H4 (cell line): ENCODE measurements at regions not wholly inside any gene's neighbourhood (a gene's known extent, or its start where the extent isn't known, plus 50 kb on each side); places are given as distances from the start of the nearest gene placed in this dataset.
A peak's percentile ranks its signal among the peaks of the same experiment; 100 is the strongest.
"Not testable (repeated sequence)": the region's sequence is repeated elsewhere in the genome, so short reads cannot be mapped to it uniquely, and the experiment has no call there.

Experiments used
- DNase-seq: peaks from one replicate; pipeline ENCODE4 v3.0.0-alpha.2; 2015; ENCODE audit warnings: low spot score

DNA sequence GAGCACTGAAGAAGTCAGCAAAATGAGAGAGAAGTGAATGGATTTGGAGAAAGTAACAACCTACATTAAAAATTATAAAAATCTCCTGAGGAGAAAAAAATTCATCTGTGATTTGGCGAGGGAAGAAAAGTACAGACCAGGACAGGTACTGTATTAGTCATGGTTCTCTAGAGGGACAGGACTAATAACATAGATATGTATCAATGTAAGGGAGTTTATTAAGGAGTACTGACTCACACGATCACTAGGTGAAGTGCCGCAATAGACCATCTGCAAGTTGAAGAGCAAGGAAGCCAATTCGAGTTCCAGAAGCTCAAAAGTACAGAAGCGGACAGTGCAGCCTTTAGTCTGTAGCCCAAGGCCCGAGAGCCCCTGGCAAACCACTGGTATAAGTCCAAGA lies 1004.4 kb upstream of the ALCAM start:
- DNase-seq: no peak

DNA sequence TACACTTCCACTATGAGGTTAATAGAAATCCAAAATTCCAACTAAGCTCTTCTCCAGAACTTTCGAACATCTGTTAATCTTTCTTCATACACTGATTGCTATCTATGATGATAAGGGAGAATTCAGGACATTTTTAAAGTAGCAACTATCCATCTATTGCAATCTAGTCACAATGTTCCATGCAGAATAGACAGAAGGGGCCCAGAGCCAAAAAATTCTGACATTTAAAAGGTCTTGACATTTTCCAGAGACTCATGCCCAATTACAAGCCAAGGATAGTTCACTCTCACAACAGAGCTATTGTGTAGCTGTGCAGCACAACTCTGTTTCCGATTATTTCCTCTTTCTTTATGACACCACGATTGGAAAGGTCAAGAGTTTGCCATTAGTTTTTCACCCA lies 999.7 kb upstream of the ALCAM start:
- DNase-seq: no peak

DNA sequence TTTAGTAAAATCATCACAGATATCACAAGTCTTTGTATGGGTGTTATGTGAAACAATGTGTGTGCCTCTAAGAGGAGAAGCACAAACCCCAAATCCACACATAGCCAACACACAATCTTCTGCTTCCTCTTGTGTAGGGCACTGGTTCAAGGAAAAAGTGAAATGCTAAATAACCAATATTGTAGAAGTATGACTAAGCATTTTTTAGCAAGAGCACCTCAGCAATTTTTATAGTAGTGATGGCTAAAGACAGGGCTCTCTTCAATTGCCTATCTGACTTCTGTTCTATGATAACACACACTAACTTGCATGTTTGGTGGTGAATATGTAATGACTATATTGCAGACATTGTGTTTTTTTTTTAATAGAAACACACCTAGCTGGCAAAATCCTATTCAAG lies 997.9 kb upstream of the ALCAM start:
- no peak for DNase-seq

DNA sequence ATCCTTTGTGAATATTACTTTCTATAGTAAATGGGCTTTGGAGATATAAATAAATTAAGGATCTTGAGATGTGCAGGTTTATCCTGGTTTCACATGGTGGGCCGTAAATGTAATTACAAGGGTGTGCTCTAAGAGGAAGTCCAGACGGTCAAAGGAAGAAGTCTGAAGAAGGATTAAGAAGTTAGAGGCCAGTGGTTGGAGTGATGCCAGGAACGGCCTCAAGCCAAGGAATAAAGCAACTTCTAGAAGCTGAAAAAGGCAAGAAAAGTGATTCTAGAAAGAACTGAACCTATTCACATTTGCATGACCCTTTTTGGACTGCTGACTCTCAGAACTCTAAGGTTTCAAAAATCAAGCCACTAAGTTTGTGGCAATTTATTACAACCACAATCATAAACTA lies 981.3 kb upstream of the ALCAM start:
- no peak for DNase-seq

DNA sequence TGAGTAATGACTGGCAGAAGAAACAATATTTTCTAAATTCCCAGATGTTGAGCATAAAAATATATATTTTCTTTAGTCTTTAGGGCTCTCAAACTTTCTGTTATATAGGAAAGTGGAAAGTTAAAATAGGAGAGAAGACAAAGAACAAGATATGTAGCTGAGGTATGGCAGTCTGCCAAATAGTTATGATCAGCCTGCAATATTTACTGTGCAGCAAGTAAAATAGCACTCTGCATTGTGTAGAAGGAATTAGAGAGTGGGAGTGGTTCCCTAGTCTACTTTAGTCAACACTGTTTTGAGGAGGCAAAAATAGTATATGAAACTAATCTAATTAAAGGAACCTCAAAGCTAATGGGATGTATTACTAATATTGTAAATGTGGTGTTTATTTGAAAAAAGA lies 978.1 kb upstream of the ALCAM start:
- no peak for DNase-seq

DNA sequence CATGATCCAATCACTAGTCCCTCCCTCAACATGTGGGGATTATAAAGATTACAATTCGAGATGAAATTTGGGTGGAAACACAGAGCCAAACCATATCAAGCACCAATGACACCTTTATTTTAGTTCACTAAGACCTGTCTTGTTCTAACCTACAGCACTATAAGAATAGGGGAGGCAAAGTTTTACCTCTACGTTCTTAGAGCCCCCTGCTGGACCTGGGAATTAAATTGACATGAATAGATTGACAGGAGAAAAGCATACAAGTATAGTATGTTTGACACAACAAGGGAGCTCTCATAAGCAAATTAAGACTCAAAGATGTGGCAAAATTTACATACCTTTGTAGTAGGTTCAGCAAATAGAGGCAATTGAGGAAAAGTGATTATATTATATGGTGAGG lies 974.4 kb upstream of the ALCAM start:
- DNase-seq: no peak

DNA sequence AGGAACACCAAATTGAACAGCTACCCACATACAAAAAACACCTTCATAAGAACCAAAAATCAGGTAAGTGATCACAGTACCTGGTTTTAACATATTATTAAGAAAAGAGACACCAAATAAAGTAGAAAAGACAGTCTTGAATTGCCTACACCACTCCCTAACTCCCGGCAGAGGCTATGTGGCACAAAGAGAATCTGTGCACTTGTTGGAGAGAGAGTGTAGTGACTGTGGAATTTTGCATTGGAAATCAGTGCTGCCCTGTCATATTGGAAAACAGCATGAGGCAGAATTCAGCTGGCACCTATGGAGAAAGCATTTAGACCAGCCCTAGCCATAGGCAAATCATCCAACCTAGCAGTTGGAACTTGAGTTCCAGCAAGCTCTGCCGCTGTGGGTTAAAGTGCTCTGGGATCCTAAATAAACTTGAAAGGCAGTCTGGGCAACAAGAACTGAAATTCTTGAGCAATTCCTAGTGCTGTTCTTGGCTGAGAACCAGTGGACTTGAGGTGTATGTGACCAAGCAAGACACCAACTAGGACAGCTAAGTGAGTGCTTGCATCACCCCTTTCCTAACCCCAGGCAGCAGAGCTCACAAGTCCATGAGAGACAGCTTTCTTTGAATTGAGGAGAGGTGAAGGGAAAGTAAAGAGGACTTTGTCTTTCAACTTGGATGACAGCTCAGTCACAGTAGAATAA lies 969.6 kb upstream of the ALCAM start:
- peak; percentile 8 for DNase-seq

DNA sequence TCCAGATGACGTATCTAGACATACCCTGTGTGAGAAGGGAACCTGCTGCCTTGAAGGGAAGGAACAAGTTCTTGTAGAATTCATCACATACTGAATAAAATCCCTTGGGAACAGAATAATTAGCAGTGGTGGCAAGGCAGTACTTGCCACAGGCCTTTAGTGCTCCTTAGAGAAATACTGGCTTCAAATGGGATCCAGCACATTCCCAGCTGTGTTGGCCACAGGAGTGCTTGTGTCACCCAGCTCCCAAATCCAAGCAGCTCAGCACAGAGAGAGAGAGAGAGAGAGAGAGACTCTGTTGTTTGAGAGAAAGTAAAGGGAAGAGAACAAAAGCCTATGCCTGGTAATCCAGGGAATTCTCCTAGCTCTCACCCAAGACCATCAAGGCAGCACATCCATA lies 969.0 kb upstream of the ALCAM start:
- DNase-seq: no peak

DNA sequence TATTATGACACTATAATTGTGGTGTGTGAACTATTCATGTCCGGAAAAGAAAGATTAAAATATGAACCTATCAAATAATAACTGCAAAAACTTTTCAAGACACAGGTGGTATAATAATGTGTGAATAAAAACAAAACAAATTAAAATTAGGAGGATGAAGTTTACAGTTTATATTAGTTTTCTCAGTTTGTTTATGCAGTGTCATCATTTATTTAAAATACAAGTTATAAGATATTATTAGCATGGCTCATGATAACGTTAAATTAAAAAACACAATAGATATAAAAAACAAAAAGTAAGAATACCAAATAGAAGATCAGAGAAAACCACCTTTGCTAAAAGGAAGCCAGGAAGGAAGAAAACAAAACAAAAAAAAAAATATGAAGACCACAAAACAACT lies 963.8 kb upstream of the ALCAM start:
- no peak for DNase-seq

DNA sequence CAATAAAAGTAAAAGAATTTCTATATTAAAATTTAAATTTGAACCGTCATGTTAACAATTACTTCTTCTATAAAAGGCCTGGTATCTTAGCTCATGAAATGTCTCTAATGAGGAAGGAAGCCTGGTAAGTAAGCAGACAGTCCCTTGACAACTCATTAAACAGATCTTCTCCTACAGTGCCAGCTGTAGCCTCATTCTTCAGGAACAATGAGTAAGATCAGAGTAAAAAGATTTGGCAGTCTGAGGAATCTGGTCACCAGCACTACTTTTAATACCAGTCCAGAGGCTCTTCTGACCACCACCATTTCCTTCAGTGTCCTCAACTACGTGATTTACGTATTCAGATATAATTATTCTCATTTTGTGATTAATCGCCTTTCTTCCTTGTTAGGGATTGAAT lies 955.0 kb upstream of the ALCAM start:
- no peak for DNase-seq

DNA sequence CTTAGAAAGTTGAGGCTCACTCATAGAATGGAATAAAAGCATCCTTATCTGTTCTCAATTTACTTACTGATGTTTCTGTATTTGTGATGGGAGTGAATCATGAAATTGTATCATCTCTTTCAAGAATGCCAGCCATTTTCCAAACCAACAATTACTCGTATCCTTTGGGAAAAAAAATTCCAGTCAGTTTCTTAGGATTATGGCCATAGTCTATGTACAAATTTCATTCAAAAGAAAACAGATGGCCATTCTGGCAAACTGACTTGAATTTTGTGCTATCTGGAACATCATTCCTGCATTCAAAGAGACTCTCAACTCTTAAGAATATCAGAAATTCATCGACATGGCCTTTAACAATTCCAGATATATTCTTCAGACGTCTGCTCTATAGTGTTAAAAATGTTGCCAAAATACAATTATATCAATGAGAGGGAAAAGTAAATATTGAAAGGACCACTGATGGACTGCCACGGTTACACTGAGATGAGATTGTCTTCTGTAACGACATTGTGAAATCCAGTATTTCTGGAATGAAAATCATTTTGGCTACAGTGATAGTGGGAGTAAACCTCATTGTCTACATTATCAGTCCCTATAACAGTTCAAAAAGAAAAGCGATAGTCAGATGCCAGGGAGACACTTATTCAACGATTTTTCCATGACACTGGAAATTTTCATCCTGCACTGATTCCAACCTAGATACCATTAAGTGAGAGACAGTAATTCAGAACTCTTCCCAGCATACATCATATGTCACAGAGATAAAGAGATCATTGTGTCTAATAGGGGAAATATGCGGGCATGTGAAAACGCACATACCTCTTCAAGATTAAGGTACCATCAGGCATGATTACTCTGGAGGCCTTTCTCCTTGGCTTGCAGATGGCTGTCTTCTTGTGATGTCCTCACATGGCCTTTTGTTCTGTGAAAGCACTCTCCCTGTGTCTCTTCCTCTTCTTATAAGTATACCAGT lies 953.8 kb upstream of the ALCAM start:
- DNase-seq: no peak

DNA sequence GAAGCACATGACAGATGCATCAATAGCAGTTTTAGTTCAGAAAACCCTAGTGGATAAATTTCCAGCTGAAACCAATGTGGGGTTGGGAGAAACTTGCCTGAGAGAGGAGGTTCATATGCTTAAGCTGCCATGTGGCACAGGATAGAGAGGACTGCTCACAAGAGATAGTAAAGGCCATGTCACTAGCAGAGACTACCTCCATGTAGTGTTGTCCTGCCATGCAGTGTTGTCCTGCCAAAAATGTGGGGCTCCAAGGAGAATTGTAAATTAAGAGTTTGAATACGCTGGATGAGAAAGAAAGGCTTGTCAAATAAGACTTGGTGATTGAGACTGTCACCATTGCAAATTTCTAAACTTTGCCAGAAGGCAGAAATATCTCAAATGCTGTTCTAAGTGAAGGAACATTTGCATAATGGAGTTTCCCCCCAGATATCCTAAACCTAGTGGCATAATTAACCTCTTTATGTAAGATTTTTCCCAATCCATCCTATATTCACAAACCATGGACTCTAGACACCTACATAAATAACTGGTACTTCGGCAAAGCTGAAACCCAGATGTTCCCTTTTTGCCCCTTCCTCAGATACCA lies 938.3 kb upstream of the ALCAM start:
- no peak for DNase-seq

DNA sequence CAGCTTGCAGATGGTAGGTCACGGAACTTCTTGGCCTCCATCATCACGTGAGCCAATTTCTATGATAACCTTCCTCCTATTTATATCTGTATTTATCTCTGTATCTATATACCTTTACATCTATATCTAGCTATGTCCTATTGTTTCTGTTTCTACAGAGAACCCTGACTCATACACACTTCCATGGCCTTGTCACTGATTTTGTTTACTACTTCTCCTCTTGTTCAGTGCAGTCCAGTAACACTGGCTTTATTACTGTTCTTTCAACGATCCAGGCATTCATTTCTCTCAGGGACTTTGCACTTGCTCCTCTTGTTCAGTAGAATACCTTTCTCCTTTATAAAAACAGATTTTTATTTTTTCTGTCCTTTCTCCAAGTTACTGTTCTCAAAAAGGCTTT lies 937.0 kb upstream of the ALCAM start:
- no peak for DNase-seq

DNA sequence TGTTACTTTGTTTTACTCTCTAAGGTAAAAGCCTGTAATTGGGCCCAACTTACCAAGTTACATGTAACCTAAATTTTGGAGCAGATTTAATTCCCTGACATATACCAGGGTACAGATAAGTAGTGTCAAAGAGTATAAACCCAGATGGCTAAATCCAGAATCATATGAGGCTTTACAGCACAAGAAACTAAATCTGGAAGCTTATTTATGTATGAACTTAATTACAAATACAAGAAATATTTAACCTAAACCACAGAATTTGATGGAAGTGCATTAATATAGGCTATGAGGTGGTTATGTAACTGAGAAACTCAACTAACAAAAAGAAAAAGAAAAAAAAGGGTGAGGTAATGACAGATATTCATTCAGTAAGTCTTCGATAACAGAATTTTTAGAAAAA lies 930.2 kb upstream of the ALCAM start:
- no peak for DNase-seq

DNA sequence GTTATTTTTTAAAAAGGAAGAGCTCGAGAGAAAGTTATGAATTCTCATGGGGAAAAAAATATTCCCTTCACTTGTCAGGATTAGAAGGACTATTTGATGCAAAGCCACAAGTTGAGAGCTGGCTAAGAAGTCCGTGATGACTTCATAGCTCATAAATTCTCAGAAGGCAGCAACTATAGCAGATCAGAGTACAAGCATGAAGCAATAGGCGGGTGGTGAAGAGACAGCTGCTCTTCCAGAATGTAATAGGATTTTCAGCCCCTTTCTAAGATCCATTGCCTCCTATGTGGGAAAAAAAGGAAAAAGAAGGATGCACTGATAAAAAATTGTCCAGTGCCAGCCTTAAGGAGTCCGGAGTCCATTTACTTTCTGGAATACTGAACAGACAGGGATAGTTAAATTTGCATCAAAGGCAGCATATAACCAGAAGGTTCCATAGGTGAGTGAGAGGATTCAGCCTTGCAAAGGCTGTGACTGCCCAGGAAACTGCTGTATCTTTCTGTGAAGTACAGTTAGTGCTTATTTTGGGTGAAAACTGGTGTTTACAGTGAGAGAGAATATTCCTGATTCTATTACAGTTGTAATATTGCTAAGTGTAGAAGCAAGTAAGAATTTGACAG lies 929.5 kb upstream of the ALCAM start:
- DNase-seq: peak; percentile 58

DNA sequence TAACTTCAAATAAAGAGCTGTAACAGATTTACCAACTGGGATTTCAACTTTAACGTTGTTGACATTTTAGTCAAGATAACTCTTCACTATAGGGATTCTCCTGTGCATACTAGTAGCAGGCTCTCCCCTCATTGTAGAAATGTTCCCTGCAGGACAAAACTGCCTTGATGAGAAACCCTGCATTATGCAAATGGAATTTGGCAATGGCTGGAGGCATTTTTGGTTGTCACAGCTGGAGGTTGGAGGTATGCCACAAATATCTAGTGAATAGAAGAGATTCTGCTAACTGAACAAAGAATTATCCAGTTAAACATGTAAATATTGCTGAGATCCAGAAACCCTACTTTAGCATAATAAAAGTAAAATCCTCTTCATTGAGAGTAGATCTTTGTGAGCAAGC lies 928.8 kb upstream of the ALCAM start:
- peak; percentile 11 for DNase-seq

DNA sequence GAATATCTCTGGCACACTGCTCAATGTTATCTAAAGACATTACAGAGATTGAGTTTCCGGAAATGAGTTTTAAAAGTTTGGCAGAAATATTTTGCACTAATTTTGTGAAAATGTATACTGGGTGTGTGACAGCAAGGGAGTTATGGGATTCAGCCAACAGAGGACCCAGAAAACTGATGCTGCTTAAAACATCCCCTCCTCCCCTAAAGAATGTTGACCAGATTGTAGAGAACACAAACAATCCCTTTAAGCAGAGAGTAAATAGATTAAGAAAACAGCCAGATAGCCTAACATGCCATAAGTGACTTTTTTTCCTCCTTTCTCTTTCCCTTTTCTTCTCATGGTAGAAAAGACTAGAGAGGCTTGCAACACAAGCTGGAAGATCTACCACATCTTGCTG lies 928.0 kb upstream of the ALCAM start:
- no peak for DNase-seq

DNA sequence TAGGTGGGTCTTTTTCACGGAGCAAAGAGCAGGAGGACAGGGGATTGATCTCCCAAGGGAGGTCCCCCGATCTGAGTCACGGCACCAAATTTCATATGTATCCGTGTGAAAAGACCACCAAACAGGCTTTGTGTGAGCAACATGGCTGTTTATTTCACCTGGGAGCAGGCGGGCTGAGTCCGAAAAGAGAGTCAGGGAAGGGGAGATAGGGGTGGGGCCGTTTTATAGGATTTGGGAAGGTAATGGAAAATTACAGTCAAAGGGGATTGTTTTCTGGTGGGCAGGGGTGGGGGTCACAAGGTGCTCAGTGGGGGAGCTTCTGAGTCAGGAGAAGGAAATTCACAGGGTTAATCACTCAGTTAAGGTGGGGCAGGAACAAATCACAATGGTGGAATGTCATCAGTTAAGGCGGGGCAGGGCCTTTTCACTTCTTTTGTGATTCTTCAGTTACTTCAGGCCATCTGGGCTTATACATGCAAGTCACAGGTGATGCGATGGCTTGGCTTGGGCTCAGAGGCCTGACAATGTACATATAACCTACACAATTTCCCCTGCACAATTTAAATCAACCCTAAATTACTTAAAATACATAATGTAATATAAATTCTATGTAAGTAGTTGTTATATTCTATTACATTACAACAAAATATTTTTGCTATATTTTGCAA lies 921.3 kb upstream of the ALCAM start:
- DNase-seq: not testable (repeated sequence)

DNA sequence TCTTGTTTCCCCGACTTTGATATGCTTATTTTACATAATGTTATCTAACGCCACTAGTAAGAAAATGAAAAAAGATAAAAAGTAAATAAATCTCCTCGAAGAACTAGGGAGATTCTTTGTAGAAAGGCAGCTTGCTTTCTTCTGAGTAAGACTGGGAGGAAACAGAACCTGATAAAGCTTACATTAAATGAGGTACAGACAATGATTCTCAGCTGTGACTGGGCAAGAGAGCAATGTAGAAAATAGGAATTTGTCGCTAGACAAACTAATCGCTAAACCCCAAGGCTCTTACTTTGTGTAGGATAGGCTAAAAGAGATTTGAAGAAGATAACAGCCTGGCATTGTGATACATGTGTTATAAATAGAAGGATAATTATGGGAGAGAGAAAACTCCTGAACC lies 919.0 kb upstream of the ALCAM start:
- DNase-seq: no peak

DNA sequence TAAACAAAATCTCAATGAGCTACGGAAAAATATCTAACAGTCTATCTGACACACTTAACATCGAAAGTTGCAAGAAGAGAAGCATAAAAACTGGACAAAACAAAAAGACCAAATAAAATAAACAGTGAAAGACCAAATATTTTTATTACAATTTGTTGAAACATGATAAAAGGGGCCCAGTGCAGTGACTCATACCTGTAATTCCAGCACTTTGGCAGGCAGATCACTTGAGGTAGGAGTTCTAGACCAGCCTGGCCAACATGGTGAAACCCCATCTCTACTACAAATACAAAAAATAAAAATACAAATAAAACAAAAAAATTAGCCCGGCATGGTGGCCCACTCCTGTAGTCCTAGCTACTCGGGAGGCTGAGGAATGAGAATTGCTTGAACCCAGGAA lies 914.0 kb upstream of the ALCAM start:
- DNase-seq: no peak

DNA sequence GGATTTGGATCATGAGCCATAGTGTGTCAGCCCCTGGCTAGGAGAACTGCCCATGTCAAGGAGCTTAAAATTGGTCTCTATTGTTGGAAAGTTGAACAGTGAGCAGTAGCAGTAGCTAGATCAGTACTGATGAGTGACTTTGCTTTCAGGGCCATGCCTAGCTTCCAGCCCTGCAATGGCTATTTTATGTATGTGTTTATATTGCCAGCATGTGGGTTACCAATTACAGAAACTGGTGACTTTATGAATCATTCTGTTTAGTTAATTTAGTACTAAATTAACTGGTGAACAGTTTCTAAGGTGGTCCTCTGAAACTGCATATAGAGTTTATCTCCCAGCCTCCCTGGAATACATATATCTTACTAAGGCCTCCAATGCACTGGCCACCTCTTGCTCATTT lies 908.1 kb upstream of the ALCAM start:
- no peak for DNase-seq
